ENCODE measurements at regions not wholly inside any gene's neighbourhood (a gene's known extent, or its start where the extent isn't known, plus 50 kb on each side); places are given as distances from the start of the nearest gene placed in this dataset.

DNA sequence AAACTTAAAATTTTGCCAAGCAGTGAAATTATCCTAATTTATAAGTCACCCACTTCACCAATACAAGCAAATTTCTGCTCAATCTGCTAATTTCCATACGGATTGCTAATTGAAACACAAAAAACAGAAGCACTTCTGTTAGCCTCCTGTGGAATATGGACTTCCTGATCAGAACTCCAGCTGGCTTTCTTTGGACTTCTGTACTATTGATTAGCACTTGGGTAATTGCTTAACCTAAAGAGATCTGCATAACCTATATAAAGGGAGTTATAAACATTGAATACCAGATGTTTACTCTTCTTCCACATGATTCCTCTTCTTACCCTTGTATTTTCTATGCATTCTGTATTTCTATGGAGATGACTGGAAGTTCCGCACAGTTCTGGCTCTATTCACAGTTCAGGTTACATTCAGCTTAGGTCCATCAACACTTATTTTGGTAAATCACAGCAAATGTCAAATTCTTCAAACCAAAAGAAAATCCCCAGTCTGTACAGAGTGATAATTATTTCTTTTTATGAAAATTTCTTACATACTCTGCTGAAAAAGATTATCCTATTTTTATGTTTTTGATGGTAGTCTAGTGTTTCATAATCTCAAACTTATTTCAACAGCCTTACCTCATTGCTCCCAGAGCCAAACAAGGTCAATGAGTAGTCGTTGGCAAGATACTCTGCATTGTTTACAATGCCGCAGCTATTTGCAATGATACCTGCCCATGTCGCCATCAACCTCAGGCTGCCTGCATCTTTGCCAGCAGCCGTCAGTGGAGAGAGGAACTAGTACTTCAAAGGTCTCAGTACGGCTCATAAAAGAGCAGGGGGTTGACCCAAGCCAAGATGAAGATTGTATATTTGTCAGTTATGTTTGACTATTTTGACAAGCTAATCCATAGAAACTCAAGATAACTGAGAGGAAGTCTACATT lies 225.6 kb downstream of the AHR start:
- peak; percentile 62 for DNase-seq

GRCh38 chr7:17524746-17525145 lies 226.3 kb downstream of the AHR start:
- no peak for DNase-seq

- DNase-seq = no peak
Observed at GRCh38 chr7:17526621-17527020, 228.2 kb downstream of the AHR start.

GRCh38 chr7:17528636-17529035 lies 230.2 kb downstream of the AHR start:
- DNase-seq = no peak

DNA sequence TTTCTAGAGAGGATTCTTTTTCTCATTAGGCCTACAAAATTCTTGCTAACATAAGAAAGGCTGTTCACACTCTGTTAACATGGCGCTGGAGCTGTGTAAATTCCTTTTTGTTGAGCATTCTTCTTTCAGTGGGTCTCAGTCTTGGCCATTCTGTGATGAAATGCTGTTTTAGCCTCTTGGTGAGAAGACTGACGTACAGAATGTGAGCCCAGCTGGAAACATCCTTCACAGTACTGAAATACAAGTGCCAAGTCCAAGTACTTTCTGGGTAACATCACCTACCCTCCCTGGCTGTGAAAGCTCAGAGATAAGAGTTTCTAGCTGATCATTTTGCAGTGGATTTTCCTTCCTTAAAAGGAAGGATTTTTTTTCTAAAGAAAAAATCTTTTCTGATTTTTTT lies 231.8 kb downstream of the AHR start:
- no peak for DNase-seq

- DNase-seq = no peak
Observed at GRCh38 chr7:17530741-17531421, 232.4 kb downstream of the AHR start.

- no peak for DNase-seq
Observed at GRCh38 chr7:17532861-17533404, 234.5 kb downstream of the AHR start.

DNA sequence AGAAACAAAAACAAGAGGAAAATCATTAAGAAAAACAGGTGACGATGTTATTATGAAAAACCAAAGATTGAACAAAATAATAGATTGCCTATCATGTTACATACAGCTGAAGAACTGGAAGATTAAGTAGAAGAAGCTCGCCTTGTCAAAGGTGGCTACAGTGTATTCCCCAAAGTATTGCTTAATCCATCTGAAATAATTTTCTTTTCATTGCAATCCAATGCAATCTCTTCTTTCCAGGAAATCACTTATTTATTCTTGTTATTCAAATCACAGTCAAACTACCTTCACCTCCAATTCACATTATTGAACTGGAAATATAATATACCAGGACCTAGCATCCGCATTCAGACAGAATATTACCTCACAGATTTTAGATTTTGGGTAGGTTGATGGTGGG lies 235.9 kb downstream of the AHR start:
- no peak for DNase-seq

- DNase-seq = no peak
Observed at GRCh38 chr7:17535776-17536175, 237.3 kb downstream of the AHR start.

DNA sequence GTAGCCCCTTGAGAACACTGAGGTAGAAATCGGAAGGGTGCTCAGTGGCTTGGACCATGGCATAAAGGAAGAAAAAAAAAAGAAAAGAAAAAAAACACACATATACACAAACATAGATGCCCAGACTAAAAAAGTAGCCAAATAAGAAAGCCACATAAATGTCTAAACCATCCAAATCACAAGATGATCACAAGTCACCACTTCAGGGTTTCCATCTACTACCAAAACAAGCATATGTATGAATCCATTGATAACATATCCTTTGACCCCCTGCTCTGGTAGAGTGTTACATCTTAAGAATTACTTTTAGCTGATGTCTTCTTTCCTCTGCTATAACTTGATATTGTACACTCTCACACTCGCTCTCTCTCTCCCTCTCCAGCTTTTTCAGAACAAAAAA lies 245.9 kb downstream of the AHR start:
- no peak for DNase-seq

GRCh38 chr7:17545348-17545747 lies 246.9 kb downstream of the AHR start:
- DNase-seq = no peak

DNA sequence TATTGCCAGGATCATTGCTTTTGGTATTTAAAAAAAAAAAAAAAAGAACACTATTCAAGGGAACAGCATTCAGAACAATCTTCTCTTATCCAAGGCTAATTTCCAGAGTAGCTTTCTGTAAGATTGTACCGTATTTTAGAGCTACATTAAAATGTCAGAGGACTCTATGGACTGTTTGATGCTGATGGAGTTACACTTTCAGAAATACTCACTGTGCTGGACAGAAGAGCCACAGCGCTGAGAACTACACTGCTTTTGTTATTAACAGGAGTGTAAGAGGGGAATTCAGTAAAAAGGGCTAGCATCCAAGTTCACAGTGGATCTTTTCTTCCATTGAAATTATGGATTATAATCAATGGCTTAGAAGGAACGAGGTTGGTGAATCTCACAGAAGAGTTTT lies 247.7 kb downstream of the AHR start:
- no peak for DNase-seq

DNA sequence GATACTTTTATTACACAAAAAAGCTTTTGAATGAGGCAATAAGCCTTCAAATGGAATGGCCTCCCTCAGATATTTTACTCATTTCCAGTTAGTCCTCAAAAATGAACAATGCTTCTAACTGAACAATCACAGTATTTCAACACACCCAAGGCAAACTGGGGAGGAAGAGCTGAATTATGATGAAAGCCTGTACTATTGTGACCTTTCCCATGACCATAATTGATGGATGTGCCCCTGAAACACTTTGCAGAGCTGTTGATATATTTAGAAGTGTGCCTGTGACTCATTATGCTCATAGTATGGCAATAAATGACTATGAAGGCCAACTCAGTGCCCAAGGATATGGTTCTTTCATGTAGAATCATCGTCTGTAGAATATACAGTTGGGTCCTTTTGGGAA lies 248.1 kb downstream of the AHR start:
- no peak for DNase-seq

GRCh38 chr7:17548014-17548653 lies 249.7 kb downstream of the AHR start:
- DNase-seq = no peak

GRCh38 chr7:17549406-17549805 lies 251.0 kb downstream of the AHR start:
- no peak for DNase-seq

- no peak for DNase-seq
Observed at GRCh38 chr7:17552373-17552772, 253.9 kb downstream of the AHR start.

GRCh38 chr7:17552952-17553351 lies 254.5 kb downstream of the AHR start:
- no peak for DNase-seq

DNA sequence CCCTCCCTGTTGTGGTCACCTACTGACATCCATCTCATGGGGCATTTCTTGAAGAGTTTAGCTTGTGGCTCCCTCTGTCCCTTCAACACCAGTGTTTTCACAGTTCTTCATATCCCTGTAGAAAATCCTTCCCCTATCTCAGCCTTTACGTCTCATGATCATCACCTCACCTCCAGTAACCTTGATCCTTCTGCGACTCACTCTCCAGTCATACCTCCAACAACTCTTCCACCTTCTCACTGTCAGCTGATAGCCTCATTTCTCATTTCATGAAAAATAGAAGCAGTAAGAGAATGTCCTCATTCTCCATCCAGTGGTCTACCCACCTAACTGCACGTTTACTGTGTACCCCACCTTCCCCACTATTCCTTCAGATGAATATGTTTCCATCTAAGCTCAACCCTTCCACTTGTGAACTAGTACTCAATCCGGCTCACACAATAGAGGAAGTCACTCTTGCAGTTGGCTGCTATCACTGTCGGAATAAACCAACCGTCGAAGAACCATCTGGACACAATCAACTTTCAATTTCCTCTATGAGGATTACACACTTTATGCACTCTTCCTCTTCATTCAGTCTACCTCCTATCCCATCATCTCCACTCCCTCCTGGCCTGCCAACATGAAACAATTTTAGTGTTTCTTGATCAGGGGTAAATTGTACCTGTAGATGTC lies 256.0 kb downstream of the AHR start:
- DNase-seq = no peak

DNA sequence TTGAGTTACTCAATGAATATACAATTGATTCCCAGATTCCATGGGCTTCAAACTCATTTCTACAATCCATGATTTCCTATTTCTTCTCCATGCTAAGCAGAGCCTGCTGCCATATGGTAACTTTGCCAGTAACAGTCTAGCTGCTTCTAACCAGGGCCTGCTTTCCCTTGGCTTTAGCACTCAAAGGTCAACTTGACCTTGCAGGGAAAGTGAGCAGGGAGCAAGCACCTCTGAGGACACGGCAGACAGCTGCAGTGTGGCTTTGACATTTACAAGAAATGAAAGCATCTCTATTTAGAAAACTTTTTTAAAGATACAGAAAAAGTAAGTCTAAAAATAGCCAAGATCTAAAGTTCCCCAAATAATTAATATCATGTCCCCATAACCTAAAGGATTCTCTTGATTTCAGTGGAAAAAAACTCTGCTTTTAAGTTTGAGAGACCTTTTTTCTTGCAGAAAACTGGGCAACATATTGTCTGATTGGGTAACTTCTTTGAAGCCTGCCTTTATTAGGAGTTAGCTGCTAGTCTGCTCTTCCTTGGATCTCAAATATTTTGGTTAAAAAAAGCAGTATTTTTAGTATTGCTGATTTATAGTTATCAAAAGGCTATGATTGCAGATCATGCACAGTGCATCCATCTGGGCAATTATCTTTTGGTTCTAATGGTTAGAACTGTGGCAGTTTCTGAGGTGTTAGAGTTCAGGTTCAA lies 257.9 kb downstream of the AHR start:
- no peak for DNase-seq

DNA sequence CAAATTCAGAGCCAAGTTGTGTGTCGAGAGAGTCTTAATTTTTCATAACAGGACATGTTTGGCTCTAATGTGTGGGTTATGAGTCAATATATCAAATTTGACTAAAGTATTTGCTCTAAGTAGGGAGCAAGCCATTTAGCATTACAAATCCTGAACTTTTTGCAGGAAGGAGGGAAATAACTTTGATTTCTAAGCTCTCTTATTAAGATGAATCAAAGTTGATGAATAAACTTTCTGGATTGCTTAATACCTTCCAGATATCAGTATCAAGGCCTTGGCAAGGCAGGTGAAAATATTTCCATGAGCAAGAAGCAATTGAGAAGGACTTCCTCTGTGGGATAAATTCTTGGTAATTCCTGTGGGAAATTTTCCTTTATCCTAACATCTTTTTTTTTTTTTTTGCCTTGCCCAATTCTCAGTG lies 258.8 kb downstream of the AHR start:
- DNase-seq = no peak

DNA sequence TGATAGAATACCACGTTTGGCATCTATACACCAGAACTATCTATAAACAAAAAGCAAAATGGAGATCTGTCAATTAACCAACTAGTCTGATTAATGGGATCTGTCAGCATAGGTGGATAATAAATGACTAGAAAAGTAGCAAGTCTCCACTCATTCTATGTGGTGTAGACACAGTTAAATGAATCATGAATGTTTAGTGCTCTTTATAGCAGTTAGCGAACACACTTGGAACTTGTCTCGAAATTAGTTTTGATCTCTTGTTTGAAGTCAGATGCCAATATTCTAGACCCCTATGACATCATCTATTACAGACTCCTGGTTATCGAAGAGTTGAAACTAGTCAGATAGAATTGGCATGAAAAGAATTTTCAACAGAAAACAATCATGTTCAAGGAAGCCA lies 259.7 kb downstream of the AHR start:
- DNase-seq = no peak
